ENCODE measurements at regions not wholly inside any gene's neighbourhood (a gene's known extent, or its start where the extent isn't known, plus 50 kb on each side); places are given as distances from the start of the nearest gene placed in this dataset.

GRCh38 chr10:61001731-61002122 lies 57.7 kb upstream of the RHOBTB1 start:
- POLR2A ChIA-PET (ENCODE audit: low non-redundant PET), result no interaction called here
- CTCF ChIA-PET, result no interaction called here

GRCh38 chr10:61000769-61001730 lies 57.1 kb upstream of the RHOBTB1 start:
- peak; percentile 32 for DNase-seq (ENCODE audit: low spot score)
- CTCF ChIA-PET, result no interaction called here
- no peak for TF ChIP-seq CTCF (conservative IDR thresholded peaks at IDR 0.05; ENCODE audit: low read depth)
- no peak overlapping the region for H3K27ac ChIP-seq
- POLR2A ChIA-PET (ENCODE audit: low non-redundant PET), result no interaction called here

More at GRCh38 chr10:61001731-61002122, 57.7 kb upstream of the RHOBTB1 start:
- no peak for DNase-seq (ENCODE audit: low spot score)
- TF ChIP-seq CTCF (conservative IDR thresholded peaks at IDR 0.05; ENCODE audit: low read depth), result no peak
- H3K27ac ChIP-seq, result no peak overlapping the region

- ChIA-PET CTCF (no interaction called here), POLR2A (ENCODE audit: low non-redundant PET) (no interaction called here)
- H3K27ac ChIP-seq, result no peak overlapping the region
- DNase-seq (ENCODE audit: low spot score), result no peak
- TF ChIP-seq CTCF (conservative IDR thresholded peaks at IDR 0.05; ENCODE audit: low read depth), result no peak
Observed at GRCh38 chr10:60998932-60999331, 54.9 kb upstream of the RHOBTB1 start.

GRCh38 chr10:60994128-60994527 lies 50.1 kb upstream of the RHOBTB1 start:
- no peak for TF ChIP-seq CTCF (conservative IDR thresholded peaks at IDR 0.05; ENCODE audit: low read depth)
- ChIA-PET POLR2A (ENCODE audit: low non-redundant PET) (no interaction called here), CTCF (no interaction called here)
- no peak for DNase-seq (ENCODE audit: low spot score)
- no peak overlapping the region for H3K27ac ChIP-seq

All from RWPE1 (cell line).